KMS-11 (cell line): ENCODE measurements at regions not wholly inside any gene's neighbourhood (a gene's known extent, or its start where the extent isn't known, plus 50 kb on each side); places are given as distances from the start of the nearest gene placed in this dataset.

Experiments used
- H2AFZ ChIP-seq: fragments of 200-600 bp; sonication (generic); 2 replicates; pipeline ENCODE4 v1.6.1; 2016; ENCODE audit warnings: antibody characterized with exemption, mixed run types, low read depth
- H3K27ac ChIP-seq: fragments of 200-600 bp; sonication (generic); 2 replicates; pipeline ENCODE4 v1.6.1; 2016; ENCODE audit warnings: mild to moderate bottlenecking, mixed run types
- H3K27me3 ChIP-seq: fragments of 200-600 bp; sonication (generic); 2 replicates; pipeline ENCODE4 v1.6.1; 2017; ENCODE audit warnings: mild to moderate bottlenecking, low read depth, mixed run types, moderate library complexity; ENCODE audit not compliant: insufficient read depth
- H3K36me3 ChIP-seq: fragments of 200-600 bp; sonication (generic); 2 replicates; pipeline ENCODE4 v1.6.1; 2017; ENCODE audit warnings: mild to moderate bottlenecking, mixed run types; ENCODE audit not compliant: insufficient read depth
- H3K4me1 ChIP-seq: fragments of 200-600 bp; sonication (generic); 2 replicates; pipeline ENCODE4 v1.6.1; 2016; ENCODE audit warnings: mild to moderate bottlenecking, low read depth, mixed run types; ENCODE audit not compliant: poor library complexity, severe bottlenecking
- H3K4me2 ChIP-seq: fragments of 200-600 bp; sonication (generic); 2 replicates; pipeline ENCODE4 v1.7.0; 2016; ENCODE audit warnings: mild to moderate bottlenecking, mixed run types
- H3K4me3 ChIP-seq: fragments of 200-600 bp; sonication (generic); IDR thresholded peaks from 2 replicates; pipeline ENCODE4 v1.6.1; 2017; ENCODE audit warnings: low read depth, low read length, mixed read lengths; ENCODE audit not compliant: insufficient read depth
- H3K79me2 ChIP-seq: fragments of 200-600 bp; sonication (generic); 2 replicates; pipeline ENCODE4 v1.6.1; 2016; ENCODE audit warnings: low read depth, mixed run types; ENCODE audit not compliant: insufficient read depth
- H3K9ac ChIP-seq: fragments of 200-600 bp; sonication (generic); 2 replicates; pipeline ENCODE4 v1.6.1; 2016; ENCODE audit warnings: mild to moderate bottlenecking, mixed run types
- H4K20me1 ChIP-seq: fragments of 200-600 bp; sonication (generic); 2 replicates; pipeline ENCODE4 v1.6.1; 2016; ENCODE audit warnings: mild to moderate bottlenecking, mixed run types; ENCODE audit not compliant: insufficient read depth
- TF ChIP-seq, protein P1 (sequence below): fragments of 200-600 bp; sonication (generic); conservative IDR thresholded peaks from 2 replicates; pipeline ENCODE4 v1.6.1; 2017; ENCODE audit warnings: low read depth, mild to moderate bottlenecking, antibody characterized with exemption, low read length, moderate library complexity, mixed read lengths

DNA sequence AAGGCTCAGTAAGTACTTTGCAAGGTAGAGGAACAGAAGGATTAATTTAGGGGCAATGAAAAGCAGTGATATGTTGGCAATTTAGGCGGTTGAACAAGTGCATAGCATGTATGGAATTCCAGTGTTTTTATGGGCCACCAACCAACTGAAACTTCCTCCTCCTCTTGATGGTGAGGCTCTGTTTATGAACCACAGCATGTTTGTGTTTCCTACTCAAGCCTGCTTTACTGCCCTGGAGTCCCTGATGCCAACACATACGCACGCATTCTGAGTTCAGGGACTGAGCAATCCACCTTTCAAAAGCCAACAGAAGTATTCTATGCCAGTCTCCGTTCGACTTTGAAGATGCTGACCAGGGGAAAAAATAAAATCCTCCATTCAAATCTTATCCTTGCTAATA lies 417.5 kb downstream of the EFNA5 start:
- no peak overlapping the region for H2AFZ ChIP-seq
- H3K4me1 ChIP-seq = peaks cover 5% of the 10 kb centered on the region
- no peak overlapping the region for H3K4me2 ChIP-seq
- no peak overlapping the region for H3K4me3 ChIP-seq
- TF ChIP-seq, protein P1, sequence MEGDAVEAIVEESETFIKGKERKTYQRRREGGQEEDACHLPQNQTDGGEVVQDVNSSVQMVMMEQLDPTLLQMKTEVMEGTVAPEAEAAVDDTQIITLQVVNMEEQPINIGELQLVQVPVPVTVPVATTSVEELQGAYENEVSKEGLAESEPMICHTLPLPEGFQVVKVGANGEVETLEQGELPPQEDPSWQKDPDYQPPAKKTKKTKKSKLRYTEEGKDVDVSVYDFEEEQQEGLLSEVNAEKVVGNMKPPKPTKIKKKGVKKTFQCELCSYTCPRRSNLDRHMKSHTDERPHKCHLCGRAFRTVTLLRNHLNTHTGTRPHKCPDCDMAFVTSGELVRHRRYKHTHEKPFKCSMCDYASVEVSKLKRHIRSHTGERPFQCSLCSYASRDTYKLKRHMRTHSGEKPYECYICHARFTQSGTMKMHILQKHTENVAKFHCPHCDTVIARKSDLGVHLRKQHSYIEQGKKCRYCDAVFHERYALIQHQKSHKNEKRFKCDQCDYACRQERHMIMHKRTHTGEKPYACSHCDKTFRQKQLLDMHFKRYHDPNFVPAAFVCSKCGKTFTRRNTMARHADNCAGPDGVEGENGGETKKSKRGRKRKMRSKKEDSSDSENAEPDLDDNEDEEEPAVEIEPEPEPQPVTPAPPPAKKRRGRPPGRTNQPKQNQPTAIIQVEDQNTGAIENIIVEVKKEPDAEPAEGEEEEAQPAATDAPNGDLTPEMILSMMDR = no peak
- H3K27me3 ChIP-seq = no peaks in the 10 kb centered on the region
- H3K79me2 ChIP-seq = no peaks in the 10 kb centered on the region
- H3K36me3 ChIP-seq = no peaks in the 10 kb centered on the region
- no peak overlapping the region for H3K27ac ChIP-seq
- no peaks in the 10 kb centered on the region for H4K20me1 ChIP-seq
- H3K9ac ChIP-seq = no peak overlapping the region

DNA sequence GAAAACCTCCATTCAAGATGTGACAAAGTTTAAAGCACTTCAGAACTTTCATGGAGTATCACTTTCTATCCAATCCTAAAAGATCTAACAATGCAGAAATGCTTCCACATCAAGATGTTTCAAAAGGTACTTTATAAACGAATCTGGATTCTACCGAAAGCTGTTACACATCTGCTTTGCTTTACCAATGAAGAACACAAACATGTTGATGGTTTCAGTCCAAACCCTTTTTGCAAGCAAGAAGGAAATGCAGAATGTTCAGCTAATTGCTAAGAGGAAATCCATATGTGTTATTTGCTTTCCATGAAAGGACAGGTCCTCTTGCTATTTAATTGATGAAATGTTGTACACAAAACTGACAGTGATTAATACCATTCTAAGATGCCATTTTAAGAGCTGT lies 419.6 kb downstream of the EFNA5 start:
- Histone ChIP-seq H3K4me2 (no peak overlapping the region), H3K27me3 (no peaks in the 10 kb centered on the region), H3K36me3 (no peaks in the 10 kb centered on the region), H3K27ac (no peak overlapping the region), H2AFZ (no peak overlapping the region), H3K4me3 (no peak overlapping the region), H3K9ac (no peak overlapping the region), H3K4me1 (no peaks in the 10 kb centered on the region), H3K79me2 (no peaks in the 10 kb centered on the region), H4K20me1 (no peaks in the 10 kb centered on the region)
- TF ChIP-seq, protein P1 = no peak

DNA sequence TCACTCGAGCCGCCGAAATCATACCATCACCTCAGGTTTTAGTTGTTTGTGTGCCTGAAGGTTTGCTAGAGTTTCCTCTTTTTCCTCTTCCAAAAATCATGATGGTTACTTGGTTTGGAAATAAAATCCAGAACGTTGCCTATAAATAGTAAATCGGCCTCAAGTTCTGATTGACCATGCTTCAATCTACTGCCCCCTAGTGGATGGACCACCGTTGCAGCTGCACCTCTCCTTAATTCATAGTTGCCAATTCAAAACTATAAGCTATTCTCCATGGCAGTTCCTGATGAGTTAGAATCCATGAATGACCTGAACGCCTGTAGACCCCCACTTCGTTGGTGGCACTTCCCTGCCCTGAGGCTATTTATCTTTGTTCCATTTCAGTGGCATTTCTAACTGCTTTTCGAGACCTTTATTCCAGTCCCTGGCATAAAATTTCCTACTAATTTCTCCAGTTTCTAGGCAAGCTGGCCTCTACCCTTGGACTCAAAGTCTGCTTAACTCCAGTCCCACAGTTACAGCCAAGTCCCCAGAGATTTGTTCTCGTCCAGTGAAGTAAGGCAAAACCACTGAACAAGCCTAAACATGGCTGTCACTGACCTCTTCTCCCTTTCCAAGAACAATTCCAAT lies 422.6 kb downstream of the EFNA5 start:
- Histone ChIP-seq H3K36me3 (no peaks in the 10 kb centered on the region), H3K79me2 (no peaks in the 10 kb centered on the region), H3K4me2 (no peak overlapping the region), H4K20me1 (no peaks in the 10 kb centered on the region), H3K9ac (no peak overlapping the region), H3K27me3 (no peaks in the 10 kb centered on the region), H3K4me1 (no peaks in the 10 kb centered on the region), H3K27ac (no peak overlapping the region), H2AFZ (no peak overlapping the region), H3K4me3 (no peak overlapping the region)
- TF ChIP-seq, protein P1 = peak; percentile 81

DNA sequence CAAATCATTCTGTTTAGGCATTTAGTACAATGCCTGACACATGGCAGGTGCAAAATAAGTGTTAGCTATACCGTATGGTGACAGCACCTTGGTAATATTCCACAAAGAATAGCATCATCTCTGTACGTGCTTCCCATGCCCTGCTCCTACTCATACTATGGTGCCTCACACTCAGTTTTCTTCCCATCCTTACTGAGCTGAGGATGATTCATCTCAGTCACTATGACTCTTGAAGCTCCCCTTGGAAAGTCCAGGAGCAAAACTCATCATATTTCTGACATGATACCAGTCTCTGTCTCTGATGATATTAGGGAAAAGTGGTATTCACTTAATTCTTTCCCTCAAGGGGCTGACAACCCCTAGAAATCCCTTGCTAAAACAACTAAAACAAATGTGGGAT lies 423.3 kb downstream of the EFNA5 start:
- H2AFZ ChIP-seq = no peak overlapping the region
- H3K27ac ChIP-seq = no peak overlapping the region
- no peak overlapping the region for H3K4me2 ChIP-seq
- no peaks in the 10 kb centered on the region for H3K79me2 ChIP-seq
- H3K4me3 ChIP-seq = no peak overlapping the region
- H3K36me3 ChIP-seq = no peaks in the 10 kb centered on the region
- TF ChIP-seq, protein P1 = no peak
- no peak overlapping the region for H3K9ac ChIP-seq
- no peaks in the 10 kb centered on the region for H4K20me1 ChIP-seq
- H3K4me1 ChIP-seq = no peaks in the 10 kb centered on the region
- no peaks in the 10 kb centered on the region for H3K27me3 ChIP-seq
